ENCODE measurements at regions not wholly inside any gene's neighbourhood (a gene's known extent, or its start where the extent isn't known, plus 50 kb on each side); places are given as distances from the start of the nearest gene placed in this dataset.

- H3K27me3 ChIP-seq (ENCODE audit: insufficient read depth, poor library complexity, severe bottlenecking), result no peaks in the 10 kb centered on the region
Measured at GRCh38 chr7:25965405-25966123, 186.4 kb upstream of the NFE2L3 start.

DNA sequence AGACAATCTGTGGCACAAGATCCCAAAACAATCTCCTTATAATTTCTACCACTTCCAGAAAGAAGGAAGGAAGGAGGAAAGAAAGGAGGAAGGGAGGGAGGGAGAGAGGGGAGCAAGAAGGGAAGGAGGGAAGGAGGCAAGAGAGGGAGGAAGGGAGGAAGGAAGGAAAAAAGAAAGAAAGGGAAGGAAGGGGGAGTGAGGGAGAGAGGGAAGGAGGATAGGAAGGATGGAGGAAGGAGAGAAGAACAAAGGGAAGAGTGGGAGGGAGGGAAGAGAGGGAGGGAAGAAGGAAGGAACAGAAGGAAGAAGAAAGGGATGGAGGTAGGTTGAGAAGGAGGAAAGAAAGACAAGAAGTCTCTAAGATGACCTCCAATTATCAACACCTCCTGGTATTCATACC lies 185.5 kb upstream of the NFE2L3 start:
- no peak for DNase-seq (ENCODE audit: low read depth in 1 of 2, low spot score in 1 of 2)
- TF ChIP-seq POLR2AphosphoS5 (IDR thresholded peaks at IDR 0.05; ENCODE audit: low read depth) (no peak), REST (IDR thresholded peaks at IDR 0.05; ENCODE audit: insufficient replicate concordance, low read depth) (no peak), GABPA (IDR thresholded peaks at IDR 0.05; ENCODE audit: low read depth) (no peak), SPI1 (IDR thresholded peaks at IDR 0.05; ENCODE audit: borderline replicate concordance, low read depth) (no peak)
- TF ChIP-seq, protein P1, sequence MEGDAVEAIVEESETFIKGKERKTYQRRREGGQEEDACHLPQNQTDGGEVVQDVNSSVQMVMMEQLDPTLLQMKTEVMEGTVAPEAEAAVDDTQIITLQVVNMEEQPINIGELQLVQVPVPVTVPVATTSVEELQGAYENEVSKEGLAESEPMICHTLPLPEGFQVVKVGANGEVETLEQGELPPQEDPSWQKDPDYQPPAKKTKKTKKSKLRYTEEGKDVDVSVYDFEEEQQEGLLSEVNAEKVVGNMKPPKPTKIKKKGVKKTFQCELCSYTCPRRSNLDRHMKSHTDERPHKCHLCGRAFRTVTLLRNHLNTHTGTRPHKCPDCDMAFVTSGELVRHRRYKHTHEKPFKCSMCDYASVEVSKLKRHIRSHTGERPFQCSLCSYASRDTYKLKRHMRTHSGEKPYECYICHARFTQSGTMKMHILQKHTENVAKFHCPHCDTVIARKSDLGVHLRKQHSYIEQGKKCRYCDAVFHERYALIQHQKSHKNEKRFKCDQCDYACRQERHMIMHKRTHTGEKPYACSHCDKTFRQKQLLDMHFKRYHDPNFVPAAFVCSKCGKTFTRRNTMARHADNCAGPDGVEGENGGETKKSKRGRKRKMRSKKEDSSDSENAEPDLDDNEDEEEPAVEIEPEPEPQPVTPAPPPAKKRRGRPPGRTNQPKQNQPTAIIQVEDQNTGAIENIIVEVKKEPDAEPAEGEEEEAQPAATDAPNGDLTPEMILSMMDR (IDR thresholded peaks at IDR 0.05; ENCODE audit: insufficient read depth, low read length), result no peak
- no peak overlapping the region for H3K27ac ChIP-seq (replicated peaks)
- no peak overlapping the region for H3K4me3 ChIP-seq (replicated peaks; ENCODE audit: insufficient read depth, low read length)
- no peaks in the 10 kb centered on the region for H3K27me3 ChIP-seq (ENCODE audit: insufficient read depth, poor library complexity, severe bottlenecking)

More at GRCh38 chr7:25965405-25966123, 186.4 kb upstream of the NFE2L3 start:
- no peak for TF ChIP-seq GABPA (IDR thresholded peaks at IDR 0.05; ENCODE audit: low read depth)
- no peak for TF ChIP-seq SPI1 (IDR thresholded peaks at IDR 0.05; ENCODE audit: borderline replicate concordance, low read depth)
- no peak for DNase-seq (ENCODE audit: low read depth in 1 of 2, low spot score in 1 of 2)
- Histone ChIP-seq H3K27ac (replicated peaks) (no peak overlapping the region), H3K4me3 (replicated peaks; ENCODE audit: insufficient read depth, low read length) (no peak overlapping the region)

DNA sequence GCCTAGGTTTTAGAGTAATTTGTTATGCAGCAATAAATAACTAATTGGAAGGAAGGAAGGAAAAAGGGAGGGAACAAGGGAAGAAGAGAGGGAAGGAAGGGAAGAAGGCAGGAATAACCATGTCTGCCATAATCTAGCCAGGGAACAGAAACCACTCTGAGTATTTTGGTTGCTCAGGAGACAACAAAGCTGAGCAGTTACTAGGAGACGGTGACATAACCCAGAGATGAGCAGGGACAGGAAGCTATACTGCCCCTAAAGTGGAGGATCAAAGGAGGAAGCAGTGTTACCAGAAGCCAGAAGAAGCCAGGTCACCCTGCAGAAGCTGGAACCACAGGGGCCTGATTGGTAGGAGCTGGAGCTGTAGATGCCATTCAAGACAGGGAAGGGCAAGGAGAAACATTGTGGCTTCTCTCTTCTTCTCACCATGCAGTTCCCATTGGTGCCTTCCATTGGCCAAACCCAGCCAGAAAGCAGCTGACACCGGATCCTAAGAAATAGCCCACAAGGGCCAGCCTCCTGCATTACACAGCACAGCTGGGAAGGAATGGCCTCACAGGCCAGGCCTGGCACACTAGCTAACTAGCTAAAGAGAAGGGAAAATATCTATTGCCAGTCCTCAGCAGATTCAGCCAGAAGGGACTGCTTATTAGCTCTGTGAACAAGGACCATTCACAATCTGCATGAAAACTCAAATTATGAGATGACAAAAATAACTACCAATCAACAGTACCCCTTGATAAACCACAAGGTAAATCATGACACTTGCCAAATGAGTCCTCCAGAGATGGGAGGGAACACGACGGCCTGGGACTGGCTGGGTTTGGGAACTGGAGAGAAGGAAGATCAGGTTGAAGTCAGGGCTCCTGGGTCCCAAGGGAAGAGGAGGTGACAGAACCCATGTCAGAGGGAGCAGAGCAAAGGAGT lies 184.5 kb upstream of the NFE2L3 start:
- Histone ChIP-seq H3K27ac (replicated peaks) (no peak overlapping the region; the same call in 1 of the 2 replicates), H3K4me3 (replicated peaks; ENCODE audit: insufficient read depth, low read length) (no peak overlapping the region), H3K27me3 (ENCODE audit: insufficient read depth, poor library complexity, severe bottlenecking) (no peaks in the 10 kb centered on the region)
- peak in 1 of 2 experiments; percentile 55 for DNase-seq (ENCODE audit: low read depth in 1 of 2, low spot score in 1 of 2)
- TF ChIP-seq POLR2AphosphoS5 (IDR thresholded peaks at IDR 0.05; ENCODE audit: low read depth) (no peak), GABPA (IDR thresholded peaks at IDR 0.05; ENCODE audit: low read depth) (no peak), REST (IDR thresholded peaks at IDR 0.05; ENCODE audit: insufficient replicate concordance, low read depth) (no peak), SPI1 (IDR thresholded peaks at IDR 0.05; ENCODE audit: borderline replicate concordance, low read depth) (no peak)
- TF ChIP-seq, protein P1 (IDR thresholded peaks at IDR 0.05; ENCODE audit: insufficient read depth, low read length), result no peak

Measured in HL-60 (cell line).